ENCODE measurements at regions not wholly inside any gene's neighbourhood (a gene's known extent, or its start where the extent isn't known, plus 50 kb on each side); places are given as distances from the start of the nearest gene placed in this dataset.
"Not testable (repeated sequence)": the region's sequence is repeated elsewhere in the genome, so short reads cannot be mapped to it uniquely, and the experiment has no call there.

GRCh38 chr13:54267253-54267668, 1238.6 kb downstream of the OLFM4 start:
- DNase-seq: not testable (repeated sequence)

GRCh38 chr13:54268013-54268695, 1239.5 kb downstream of the OLFM4 start:
- not testable (repeated sequence) for DNase-seq

GRCh38 chr13:54287062-54287764, 1258.6 kb downstream of the OLFM4 start:
- DNase-seq: no peak

- DNase-seq: no peak
Observed at GRCh38 chr13:54301085-54301484, 1272.5 kb downstream of the OLFM4 start.

- no peak for DNase-seq
Observed at GRCh38 chr13:54305377-54305776, 1276.8 kb downstream of the OLFM4 start.

GRCh38 chr13:54312885-54313284, 1284.3 kb downstream of the OLFM4 start:
- no peak for DNase-seq

- no peak for DNase-seq
Observed at GRCh38 chr13:54317722-54318121, 1289.1 kb downstream of the OLFM4 start.

- DNase-seq: no peak
Observed at GRCh38 chr13:54337540-54337939, 1308.9 kb downstream of the OLFM4 start.

GRCh38 chr13:54347531-54347930, 1318.9 kb downstream of the OLFM4 start:
- peak; percentile 24 for DNase-seq

- DNase-seq: no peak
Observed at GRCh38 chr13:54356209-54356608, 1327.6 kb downstream of the OLFM4 start.

- DNase-seq: no peak
Observed at GRCh38 chr13:54356849-54357248, 1328.2 kb downstream of the OLFM4 start.

- no peak for DNase-seq
Observed at GRCh38 chr13:54357284-54357933, 1328.8 kb downstream of the OLFM4 start.

- no peak for DNase-seq
Observed at GRCh38 chr13:54361460-54361859, 1332.8 kb downstream of the OLFM4 start.

GRCh38 chr13:54366728-54367127, 1338.1 kb downstream of the OLFM4 start:
- DNase-seq: no peak

- DNase-seq: no peak
Observed at GRCh38 chr13:54367639-54368271, 1339.1 kb downstream of the OLFM4 start.

- no peak for DNase-seq
Observed at GRCh38 chr13:54368387-54368786, 1339.8 kb downstream of the OLFM4 start.

- DNase-seq: no peak
Observed at GRCh38 chr13:54373211-54373610, 1344.6 kb downstream of the OLFM4 start.

- DNase-seq: no peak
Observed at GRCh38 chr13:54379461-54379860, 1350.8 kb downstream of the OLFM4 start.

GRCh38 chr13:54383604-54384003, 1355.0 kb downstream of the OLFM4 start:
- no peak for DNase-seq

- DNase-seq: no peak
Observed at GRCh38 chr13:54387625-54388024, 1359.0 kb downstream of the OLFM4 start.

GRCh38 chr13:54390841-54391240, 1362.2 kb downstream of the OLFM4 start:
- DNase-seq: no peak

- DNase-seq: no peak
Observed at GRCh38 chr13:54394085-54394700, 1365.6 kb downstream of the OLFM4 start.
